ENCODE measurements at regions not wholly inside any gene's neighbourhood (a gene's known extent, or its start where the extent isn't known, plus 50 kb on each side); places are given as distances from the start of the nearest gene placed in this dataset.
A peak's percentile ranks its signal among the peaks of the same experiment; 100 is the strongest.
"Not testable (repeated sequence)": the region's sequence is repeated elsewhere in the genome, so short reads cannot be mapped to it uniquely, and the experiment has no call there.

- no peak for DNase-seq (ENCODE audit: low read depth)
These were observed 214.8 kb upstream of the ADO start for GRCh38 chr10:62589689-62590088.

GRCh38 chr10:62590306-62590705 is 214.2 kb upstream of the ADO start:
- DNase-seq (ENCODE audit: low read depth), result no peak

- DNase-seq (ENCODE audit: low read depth), result no peak
These were observed 210.4 kb upstream of the ADO start for GRCh38 chr10:62594093-62594520.

- DNase-seq (ENCODE audit: low read depth), result no peak
These were observed 207.3 kb upstream of the ADO start for GRCh38 chr10:62597226-62597625.

GRCh38 chr10:62599161-62599560 is 205.4 kb upstream of the ADO start:
- no peak for DNase-seq (ENCODE audit: low read depth)

- DNase-seq (ENCODE audit: low read depth), result not testable (repeated sequence)
These were observed 198.0 kb upstream of the ADO start for GRCh38 chr10:62606551-62606950.

GRCh38 chr10:62608189-62608875 is 196.2 kb upstream of the ADO start:
- DNase-seq (ENCODE audit: low read depth), result not testable (repeated sequence)

- peak; percentile 39 for DNase-seq (ENCODE audit: low read depth)
These were observed 193.8 kb upstream of the ADO start for GRCh38 chr10:62610649-62611229.

GRCh38 chr10:62613424-62613823 is 191.1 kb upstream of the ADO start:
- no peak for DNase-seq (ENCODE audit: low read depth)

- no peak for DNase-seq (ENCODE audit: low read depth)
These were observed 190.7 kb upstream of the ADO start for GRCh38 chr10:62613859-62614258.

- no peak for DNase-seq (ENCODE audit: low read depth)
These were observed 189.9 kb upstream of the ADO start for GRCh38 chr10:62614389-62615157.

GRCh38 chr10:62616885-62617590 is 187.5 kb upstream of the ADO start:
- DNase-seq (ENCODE audit: low read depth), result no peak

GRCh38 chr10:62617652-62618051 is 186.9 kb upstream of the ADO start:
- no peak for DNase-seq (ENCODE audit: low read depth)

- DNase-seq (ENCODE audit: low read depth), result no peak
These were observed 186.5 kb upstream of the ADO start for GRCh38 chr10:62618054-62618453.

GRCh38 chr10:62618576-62619412 is 185.7 kb upstream of the ADO start:
- no peak for DNase-seq (ENCODE audit: low read depth)

GRCh38 chr10:62619413-62619738 is 185.1 kb upstream of the ADO start:
- no peak for DNase-seq (ENCODE audit: low read depth)

GRCh38 chr10:62620491-62620890 is 184.0 kb upstream of the ADO start:
- no peak for DNase-seq (ENCODE audit: low read depth)

GRCh38 chr10:62623223-62623622 is 181.3 kb upstream of the ADO start:
- DNase-seq (ENCODE audit: low read depth), result no peak

- no peak for DNase-seq (ENCODE audit: low read depth)
These were observed 179.0 kb upstream of the ADO start for GRCh38 chr10:62625484-62625883.

GRCh38 chr10:62626079-62626478 is 178.4 kb upstream of the ADO start:
- DNase-seq (ENCODE audit: low read depth), result no peak

- DNase-seq (ENCODE audit: low read depth), result no peak
These were observed 177.7 kb upstream of the ADO start for GRCh38 chr10:62626817-62627216.

- no peak for DNase-seq (ENCODE audit: low read depth)
These were observed 176.5 kb upstream of the ADO start for GRCh38 chr10:62627983-62628382.
